OCI-LY1 (cell line): ENCODE measurements at regions not wholly inside any gene's neighbourhood (a gene's known extent, or its start where the extent isn't known, plus 50 kb on each side); places are given as distances from the start of the nearest gene placed in this dataset.
A peak's percentile ranks its signal among the peaks of the same experiment; 100 is the strongest.

Experiments
- H2AFZ ChIP-seq: fragments of 200-600 bp; sonication (generic), shearing (Covaris generic); 2 replicates; pipeline ENCODE4 v1.6.0; 2014; ENCODE audit warnings: antibody characterized with exemption, mild to moderate bottlenecking, low read length
- H3F3A ChIP-seq: fragments of 200-600 bp; sonication (generic), shearing (Covaris generic); 2 replicates; pipeline ENCODE4 v1.6.0; 2014; ENCODE audit warnings: mild to moderate bottlenecking, antibody characterized with exemption, low read length, moderate library complexity; ENCODE audit not compliant: insufficient read depth
- H3K27ac ChIP-seq: fragments of 200-600 bp; sonication (generic); 2 replicates; pipeline ENCODE4 v1.5.1; 2014; ENCODE audit warnings: low read length, mixed run types, mild to moderate bottlenecking, low read depth; ENCODE audit not compliant: poor library complexity, severe bottlenecking
- H3K27me3 ChIP-seq: fragments of 200-600 bp; sonication (generic); 2 replicates; pipeline ENCODE4 v1.6.0; 2014; ENCODE audit warnings: antibody characterized with exemption, mild to moderate bottlenecking, low read length, moderate library complexity; ENCODE audit not compliant: insufficient read depth
- H3K36me3 ChIP-seq: fragments of 200-600 bp; sonication (generic); 2 replicates; pipeline ENCODE4 v1.6.1; 2014; ENCODE audit warnings: mild to moderate bottlenecking, antibody characterized with exemption, low read length, moderate library complexity, mixed read lengths; ENCODE audit not compliant: insufficient read depth
- H3K4me1 ChIP-seq: fragments of 200-600 bp; sonication (generic); 2 replicates; pipeline ENCODE4 v1.5.1; 2014; ENCODE audit warnings: mild to moderate bottlenecking, low read length, moderate library complexity; ENCODE audit not compliant: insufficient read depth, severe bottlenecking
- H3K4me2 ChIP-seq: fragments of 200-600 bp; sonication (generic), shearing (Covaris generic); 2 replicates; pipeline ENCODE4 v1.6.1; 2014; ENCODE audit warnings: low read length
- H3K4me3 ChIP-seq: fragments of 200-600 bp; sonication (generic); 2 replicates; pipeline ENCODE4 v1.5.1; 2014; ENCODE audit warnings: low read length, low read depth, mild to moderate bottlenecking, mixed read lengths; ENCODE audit not compliant: poor library complexity, severe bottlenecking
- H3K79me2 ChIP-seq: fragments of 200-600 bp; shearing (Covaris generic); 2 replicates; pipeline ENCODE4 v1.6.1; 2016; ENCODE audit warnings: mixed run types, low read length, mixed read lengths; ENCODE audit not compliant: insufficient read depth
- H3K9ac ChIP-seq: fragments of 200-600 bp; sonication (generic), shearing (Covaris generic); 2 replicates; pipeline ENCODE4 v1.6.1; 2014; ENCODE audit warnings: mild to moderate bottlenecking, low read length, mixed read lengths
- H3K9me2 ChIP-seq: fragments of 200-600 bp; sonication (generic), shearing (Covaris generic); 2 replicates; pipeline ENCODE4 v1.6.1; 2014; ENCODE audit warnings: low read depth, mild to moderate bottlenecking, low read length, mixed read lengths
- H3K9me3 ChIP-seq: fragments of 200-600 bp; shearing (Covaris generic); 2 replicates; pipeline ENCODE4 v1.6.1; 2014; ENCODE audit warnings: low read length, mixed read lengths
- H4K20me1 ChIP-seq: fragments of 200-600 bp; sonication (generic), shearing (Covaris generic); 2 replicates; pipeline ENCODE4 v1.6.0; 2016; ENCODE audit warnings: mild to moderate bottlenecking, low read length; ENCODE audit not compliant: insufficient read depth
- EZH2 ChIP-seq: fragments of 200-600 bp; sonication (generic), shearing (Covaris generic); IDR thresholded peaks from 2 replicates; pipeline ENCODE4 v1.8.0; 2017; ENCODE audit warnings: borderline replicate concordance, mixed run types, mild to moderate bottlenecking, antibody characterized with exemption, low read length, moderate library complexity, mixed read lengths
- TF ChIP-seq, protein P1 (sequence below): fragments of 200-600 bp; sonication (generic), shearing (Covaris generic); IDR thresholded peaks from 2 replicates; pipeline ENCODE4 v1.5.1; 2017; ENCODE audit warnings: mild to moderate bottlenecking, antibody characterized with exemption, low read length, moderate library complexity, mixed read lengths

DNA sequence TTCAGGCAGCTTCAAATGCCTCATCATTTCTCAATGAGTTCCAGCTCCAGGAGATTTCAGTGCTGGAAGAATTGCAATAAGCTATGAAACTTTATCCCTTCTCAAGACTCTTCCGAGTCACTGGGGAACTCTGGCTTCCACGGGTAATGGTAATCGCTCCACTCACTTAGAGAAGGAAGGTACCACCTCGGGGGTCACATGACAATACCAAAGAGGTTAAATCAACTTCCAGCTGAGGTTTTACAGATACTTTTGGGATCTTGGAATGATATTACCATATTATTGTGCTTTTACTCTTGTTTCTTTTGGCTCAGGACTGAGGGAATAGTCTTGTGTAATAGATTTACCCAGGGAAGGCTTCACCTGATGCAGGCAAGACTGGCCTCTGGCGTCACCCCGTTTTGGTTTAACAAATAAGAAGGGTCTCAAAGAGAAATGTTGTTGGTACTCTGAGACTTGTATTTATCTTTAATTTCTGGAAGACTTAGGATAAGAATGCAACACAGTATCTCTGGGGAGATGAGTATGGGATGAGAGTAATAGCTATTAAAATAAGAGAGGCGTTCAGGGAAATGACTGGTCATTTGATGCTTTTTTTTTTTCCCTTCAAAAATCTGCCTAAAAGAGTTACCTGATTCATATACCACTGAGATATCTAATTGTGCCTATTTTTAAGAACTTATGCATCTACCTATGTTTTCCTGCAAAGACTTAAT, 316.9 kb upstream of the ZEB2 start:
- no peaks in the 10 kb centered on the region; the same call in 1 of the 2 replicates for H3K9me3 ChIP-seq
- no peaks in the 10 kb centered on the region for H3K9me2 ChIP-seq
- no peak overlapping the region for H3K4me3 ChIP-seq
- no peak for TF ChIP-seq EZH2
- TF ChIP-seq, protein P1, sequence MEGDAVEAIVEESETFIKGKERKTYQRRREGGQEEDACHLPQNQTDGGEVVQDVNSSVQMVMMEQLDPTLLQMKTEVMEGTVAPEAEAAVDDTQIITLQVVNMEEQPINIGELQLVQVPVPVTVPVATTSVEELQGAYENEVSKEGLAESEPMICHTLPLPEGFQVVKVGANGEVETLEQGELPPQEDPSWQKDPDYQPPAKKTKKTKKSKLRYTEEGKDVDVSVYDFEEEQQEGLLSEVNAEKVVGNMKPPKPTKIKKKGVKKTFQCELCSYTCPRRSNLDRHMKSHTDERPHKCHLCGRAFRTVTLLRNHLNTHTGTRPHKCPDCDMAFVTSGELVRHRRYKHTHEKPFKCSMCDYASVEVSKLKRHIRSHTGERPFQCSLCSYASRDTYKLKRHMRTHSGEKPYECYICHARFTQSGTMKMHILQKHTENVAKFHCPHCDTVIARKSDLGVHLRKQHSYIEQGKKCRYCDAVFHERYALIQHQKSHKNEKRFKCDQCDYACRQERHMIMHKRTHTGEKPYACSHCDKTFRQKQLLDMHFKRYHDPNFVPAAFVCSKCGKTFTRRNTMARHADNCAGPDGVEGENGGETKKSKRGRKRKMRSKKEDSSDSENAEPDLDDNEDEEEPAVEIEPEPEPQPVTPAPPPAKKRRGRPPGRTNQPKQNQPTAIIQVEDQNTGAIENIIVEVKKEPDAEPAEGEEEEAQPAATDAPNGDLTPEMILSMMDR: no peak
- H3K4me2 ChIP-seq: no peak overlapping the region
- no peaks in the 10 kb centered on the region for H3K79me2 ChIP-seq
- no peaks in the 10 kb centered on the region for H3F3A ChIP-seq
- H3K27me3 ChIP-seq: no peaks in the 10 kb centered on the region
- no peak overlapping the region for H3K9ac ChIP-seq
- no peaks in the 10 kb centered on the region for H3K36me3 ChIP-seq
- no peak overlapping the region for H2AFZ ChIP-seq
- H3K4me1 ChIP-seq: peaks cover 19% of the 10 kb centered on the region
- H4K20me1 ChIP-seq: no peaks in the 10 kb centered on the region
- no peak overlapping the region for H3K27ac ChIP-seq

DNA sequence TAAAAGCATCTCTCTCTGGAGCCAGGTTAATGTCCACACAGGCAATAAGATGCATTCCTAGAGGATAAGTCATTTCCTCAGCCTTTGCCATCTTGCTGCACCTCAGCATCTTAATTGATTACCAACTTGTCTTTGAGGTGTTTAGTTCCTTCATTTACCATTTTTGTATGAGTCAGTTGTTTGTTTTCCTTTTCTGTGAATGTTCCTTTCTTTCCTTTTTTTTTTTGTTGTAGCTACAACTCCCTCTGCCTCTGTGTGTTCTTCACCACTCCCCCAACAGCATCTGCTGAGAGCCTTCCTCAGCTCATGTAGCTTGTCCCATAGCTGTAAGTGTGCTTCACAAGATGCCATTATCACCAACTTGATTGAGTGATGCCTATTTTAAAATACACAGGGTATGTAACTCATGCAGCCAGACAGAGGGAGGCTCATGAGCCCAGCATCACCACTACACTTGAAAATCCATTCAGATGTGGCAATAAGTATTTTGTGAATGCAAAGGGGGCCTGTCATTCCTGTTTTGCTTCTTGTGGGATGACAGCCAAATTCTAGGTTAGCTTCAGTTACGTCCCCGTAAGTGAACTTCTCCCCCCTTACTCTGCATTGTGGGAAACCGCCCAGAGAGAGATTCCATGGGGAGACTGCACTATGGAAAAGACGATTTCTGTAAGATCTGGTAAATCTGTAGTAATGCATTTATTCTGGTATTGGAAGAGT, 315.9 kb upstream of the ZEB2 start:
- no peaks in the 10 kb centered on the region for H3K79me2 ChIP-seq
- no peaks in the 10 kb centered on the region for H4K20me1 ChIP-seq
- H2AFZ ChIP-seq: no peak overlapping the region
- no peak overlapping the region for H3K4me2 ChIP-seq
- no peaks in the 10 kb centered on the region for H3K36me3 ChIP-seq
- H3K9ac ChIP-seq: no peak overlapping the region
- no peak overlapping the region for H3K27ac ChIP-seq
- TF ChIP-seq, protein P1: no peak
- no peak for TF ChIP-seq EZH2
- no peak overlapping the region for H3K4me3 ChIP-seq
- H3F3A ChIP-seq: no peaks in the 10 kb centered on the region
- no peaks in the 10 kb centered on the region; the same call in 1 of the 2 replicates for H3K9me3 ChIP-seq
- no peaks in the 10 kb centered on the region for H3K27me3 ChIP-seq
- H3K9me2 ChIP-seq: no peaks in the 10 kb centered on the region
- peaks cover 19% of the 10 kb centered on the region for H3K4me1 ChIP-seq

DNA sequence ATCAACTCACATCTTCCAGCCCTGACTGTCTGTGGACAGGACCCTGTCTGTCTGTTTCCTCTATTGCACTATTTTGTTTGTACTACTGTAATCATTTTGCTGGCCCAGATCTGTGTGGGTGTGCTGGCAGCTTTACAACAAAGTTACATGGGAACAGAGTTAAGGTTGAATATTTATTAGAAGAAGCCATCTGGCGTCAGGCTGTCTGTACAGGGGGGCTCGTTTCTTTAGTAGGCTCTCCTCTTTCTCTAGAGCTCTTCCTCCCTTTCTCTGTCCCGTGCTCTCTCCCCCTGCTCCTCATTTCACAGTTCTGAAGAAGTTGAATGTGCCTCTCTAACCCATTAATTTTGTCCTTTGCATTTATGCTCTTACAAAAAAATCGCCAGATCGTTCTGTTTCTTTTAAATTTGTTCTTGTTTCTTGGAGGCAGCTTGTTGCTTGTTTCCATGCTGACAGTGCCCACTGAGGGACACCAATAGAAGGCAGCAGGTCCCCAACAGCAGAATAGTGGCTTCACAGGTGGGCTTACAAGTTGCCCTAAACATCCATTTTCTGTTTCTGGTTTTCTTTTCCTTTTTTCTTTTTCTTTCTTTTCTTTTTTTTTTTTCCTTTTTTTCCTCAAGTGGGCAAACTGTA, 315.2 kb upstream of the ZEB2 start:
- Histone ChIP-seq H3K36me3 (no peaks in the 10 kb centered on the region), H3K4me1 (peaks cover 22% of the 10 kb centered on the region), H3K4me3 (no peak overlapping the region), H3K9me3 (no peaks in the 10 kb centered on the region; the same call in 1 of the 2 replicates), H3K9me2 (no peaks in the 10 kb centered on the region), H3K79me2 (no peaks in the 10 kb centered on the region), H3K9ac (no peak overlapping the region), H3F3A (no peaks in the 10 kb centered on the region), H3K27ac (peak overlapping the region; percentile 17), H3K4me2 (peak overlapping the region; percentile 24; the same call in 1 of the 2 replicates), H3K27me3 (no peaks in the 10 kb centered on the region), H2AFZ (peak overlapping the region; percentile 60), H4K20me1 (no peaks in the 10 kb centered on the region)
- TF ChIP-seq, protein P1: no peak
- no peak for TF ChIP-seq EZH2
